Vagina (tissue), 2 donors: ENCODE measurements at regions not wholly inside any gene's neighbourhood (a gene's known extent, or its start where the extent isn't known, plus 50 kb on each side); places are given as distances from the start of the nearest gene placed in this dataset.
A peak's percentile ranks its signal among the peaks of the same experiment; 100 is the strongest.

Source experiments
- DNase-seq, 2 donors: peaks; one replicate each; pipeline ENCODE4 v3.0.0-alpha.2; 2017; ENCODE audit errors: extremely low spot score in 2 of 2
- H3K27ac ChIP-seq: fragments of 200-600 bp; sonication (generic); one replicate; pipeline ENCODE4 v1.5.1; 2019
- H3K27me3 ChIP-seq: fragments of 200-600 bp; sonication (generic); one replicate; pipeline ENCODE4 v1.5.1; 2019
- H3K36me3 ChIP-seq, 2 donors: fragments of 200-600 bp; sonication (generic); one replicate each; pipeline ENCODE4 v1.5.1; 2017 to 2019
- H3K4me1 ChIP-seq: fragments of 200-600 bp; sonication (generic); one replicate; pipeline ENCODE4 v1.5.1; 2019
- H3K4me3 ChIP-seq, 2 donors: fragments of 200-600 bp; sonication (generic); 1 replicate in 1 of 2; 2 replicates in 1 of 2; pipeline ENCODE4 v1.5.1; 2016 to 2019
- H3K9me3 ChIP-seq: fragments of 200-600 bp; sonication (generic); one replicate; pipeline ENCODE4 v1.5.1; 2019
- POLR2A ChIP-seq, 2 donors: fragments of 450-650 bp; IDR thresholded peaks; one replicate each; pipeline ENCODE4 v1.6.1; 2017; ENCODE audit warnings: antibody characterized with exemption in 2 of 2, mild to moderate bottlenecking in 2 of 2, moderate library complexity in 2 of 2
- POLR2AphosphoS5 ChIP-seq, 2 donors: sonication (generic); formaldehyde crosslinking; IDR thresholded peaks; one replicate each; pipeline ENCODE4 v1.9.0; 2017; ENCODE audit warnings: antibody characterized with exemption in 2 of 2, mild to moderate bottlenecking in 2 of 2, low read depth in 1 of 2; ENCODE audit not compliant: insufficient read depth in 1 of 2
- intact Hi-C: fragments of 100-400 bp; cut with DNase I; formaldehyde crosslinking; loops from one replicate; pipeline ENCODE4 v1.15.1; 2023
- TF ChIP-seq, protein P1 (sequence below), 3 experiments: fragments of 450-650 bp in 2 of 3; fragments of 200-600 bp in 1 of 3; sonication (generic) in 1 of 3; IDR thresholded peaks; one replicate each; pipeline ENCODE4 v1.5.1; 2017 to 2019; ENCODE audit warnings: antibody characterized with exemption in 3 of 3, mild to moderate bottlenecking in 2 of 3, moderate library complexity in 2 of 3

- H3K4me1 ChIP-seq, result peaks cover 53% of the 10 kb centered on the region
- peak in 1 of 2 donors; percentile 34 for TF ChIP-seq POLR2AphosphoS5 (IDR thresholded peaks at IDR 0.05; ENCODE audit: insufficient read depth in 1 of 2, low read depth in 1 of 2)
- TF ChIP-seq, protein P1, sequence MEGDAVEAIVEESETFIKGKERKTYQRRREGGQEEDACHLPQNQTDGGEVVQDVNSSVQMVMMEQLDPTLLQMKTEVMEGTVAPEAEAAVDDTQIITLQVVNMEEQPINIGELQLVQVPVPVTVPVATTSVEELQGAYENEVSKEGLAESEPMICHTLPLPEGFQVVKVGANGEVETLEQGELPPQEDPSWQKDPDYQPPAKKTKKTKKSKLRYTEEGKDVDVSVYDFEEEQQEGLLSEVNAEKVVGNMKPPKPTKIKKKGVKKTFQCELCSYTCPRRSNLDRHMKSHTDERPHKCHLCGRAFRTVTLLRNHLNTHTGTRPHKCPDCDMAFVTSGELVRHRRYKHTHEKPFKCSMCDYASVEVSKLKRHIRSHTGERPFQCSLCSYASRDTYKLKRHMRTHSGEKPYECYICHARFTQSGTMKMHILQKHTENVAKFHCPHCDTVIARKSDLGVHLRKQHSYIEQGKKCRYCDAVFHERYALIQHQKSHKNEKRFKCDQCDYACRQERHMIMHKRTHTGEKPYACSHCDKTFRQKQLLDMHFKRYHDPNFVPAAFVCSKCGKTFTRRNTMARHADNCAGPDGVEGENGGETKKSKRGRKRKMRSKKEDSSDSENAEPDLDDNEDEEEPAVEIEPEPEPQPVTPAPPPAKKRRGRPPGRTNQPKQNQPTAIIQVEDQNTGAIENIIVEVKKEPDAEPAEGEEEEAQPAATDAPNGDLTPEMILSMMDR (IDR thresholded peaks at IDR 0.05), result no peak
- DNase-seq, result no peak
- no peaks in the 10 kb centered on the region for H3K9me3 ChIP-seq
- intact Hi-C loops, result no loop called here
- H3K36me3 ChIP-seq, result no peaks in the 10 kb centered on the region
- H3K27me3 ChIP-seq, result no peaks in the 10 kb centered on the region
- peak overlapping the region; percentile 33 for H3K27ac ChIP-seq
- no peak overlapping the region for H3K4me3 ChIP-seq
Measured at GRCh38 chr9:129408535-129409215, 212.2 kb downstream of the C9orf50 start.

GRCh38 chr9:129407905-129408452 is 212.9 kb downstream of the C9orf50 start:
- TF ChIP-seq POLR2AphosphoS5 (IDR thresholded peaks at IDR 0.05; ENCODE audit: insufficient read depth in 1 of 2, low read depth in 1 of 2), result no peak
- TF ChIP-seq POLR2A (IDR thresholded peaks at IDR 0.05), result no peak
- TF ChIP-seq, protein P1 (IDR thresholded peaks at IDR 0.05), result no peak
- intact Hi-C loops, result no loop called here

DNA sequence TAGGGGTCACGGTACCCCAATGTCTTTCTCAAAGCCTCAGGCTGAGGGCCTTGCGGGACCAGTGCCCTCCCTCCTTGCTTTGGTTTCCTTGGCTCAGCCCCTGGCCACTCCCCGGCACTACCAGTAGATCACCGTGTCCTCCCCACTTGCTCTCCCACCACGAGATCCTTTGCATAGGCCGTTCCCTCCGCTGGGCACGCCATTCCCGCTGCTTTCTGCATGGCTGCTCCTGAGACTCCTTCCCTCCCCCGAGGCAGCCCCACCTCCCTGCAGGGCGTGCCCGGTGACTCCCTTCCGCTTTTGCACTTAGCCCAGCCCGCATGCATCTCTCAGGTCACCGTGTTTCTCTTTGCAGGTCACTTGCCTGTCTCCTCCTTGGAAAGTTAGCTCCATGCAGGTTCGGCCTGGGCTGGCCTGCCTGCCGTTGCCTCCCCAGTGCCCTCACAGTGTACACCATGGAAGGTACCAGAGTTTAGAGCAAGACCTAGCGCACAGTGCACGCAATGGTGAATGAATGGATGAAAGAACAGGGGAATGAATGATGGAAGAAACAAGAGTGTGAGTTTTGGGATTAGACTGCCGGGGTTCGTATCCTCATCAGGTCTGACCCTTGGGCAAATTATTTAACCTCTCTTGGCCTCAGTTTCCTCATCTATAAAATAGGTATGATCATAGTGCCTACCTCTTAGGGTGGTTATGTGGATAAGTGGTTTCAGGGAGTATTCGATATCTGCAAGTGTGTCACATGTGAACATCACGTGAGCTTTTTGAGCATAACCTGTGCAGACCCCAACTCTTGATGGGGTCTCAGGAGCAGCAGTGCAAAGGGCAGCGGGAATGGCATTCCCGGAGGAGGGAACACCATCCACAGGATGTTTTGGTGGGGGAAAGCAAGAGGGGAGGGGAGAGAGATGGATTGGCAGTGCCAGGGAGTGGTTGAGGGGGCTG is 214.3 kb downstream of the C9orf50 start:
- peaks cover 59% of the 10 kb centered on the region for H3K4me1 ChIP-seq
- H3K36me3 ChIP-seq, result no peaks in the 10 kb centered on the region
- no peak overlapping the region for H3K4me3 ChIP-seq
- intact Hi-C loops, result no loop called here
- H3K27ac ChIP-seq, result peak overlapping the region; percentile 96
- DNase-seq, result no peak
- H3K27me3 ChIP-seq, result no peaks in the 10 kb centered on the region
- no peaks in the 10 kb centered on the region for H3K9me3 ChIP-seq
- TF ChIP-seq POLR2AphosphoS5 (IDR thresholded peaks at IDR 0.05; ENCODE audit: insufficient read depth in 1 of 2, low read depth in 1 of 2), result peak; percentile 27 to 36
- no peak for TF ChIP-seq POLR2A (IDR thresholded peaks at IDR 0.05)

More at GRCh38 chr9:129407905-129408452, 212.9 kb downstream of the C9orf50 start:
- Histone ChIP-seq H3K27me3 (no peaks in the 10 kb centered on the region), H3K4me1 (peaks cover 59% of the 10 kb centered on the region), H3K36me3 (no peaks in the 10 kb centered on the region), H3K4me3 (no peak overlapping the region), H3K9me3 (no peaks in the 10 kb centered on the region), H3K27ac (no peak overlapping the region)
- DNase-seq, result no peak

- Histone ChIP-seq H3K4me3 (no peak overlapping the region), H3K27ac (peak overlapping the region; percentile 96), H3K27me3 (no peaks in the 10 kb centered on the region), H3K9me3 (no peaks in the 10 kb centered on the region), H3K4me1 (peaks cover 64% of the 10 kb centered on the region), H3K36me3 (no peaks in the 10 kb centered on the region)
- intact Hi-C loops, result no loop called here
- DNase-seq, result no peak
- TF ChIP-seq POLR2A (IDR thresholded peaks at IDR 0.05) (no peak), POLR2AphosphoS5 (IDR thresholded peaks at IDR 0.05; ENCODE audit: insufficient read depth in 1 of 2, low read depth in 1 of 2) (no peak)
- TF ChIP-seq, protein P1 (IDR thresholded peaks at IDR 0.05), result no peak
Measured at GRCh38 chr9:129405827-129406213, 215.1 kb downstream of the C9orf50 start.

GRCh38 chr9:129405089-129405826 is 215.6 kb downstream of the C9orf50 start:
- no peak for TF ChIP-seq POLR2AphosphoS5 (IDR thresholded peaks at IDR 0.05; ENCODE audit: insufficient read depth in 1 of 2, low read depth in 1 of 2)
- no peak for TF ChIP-seq POLR2A (IDR thresholded peaks at IDR 0.05)
- TF ChIP-seq, protein P1 (IDR thresholded peaks at IDR 0.05), result no peak
- H3K4me3 ChIP-seq, result no peak overlapping the region
- H3K36me3 ChIP-seq, result no peaks in the 10 kb centered on the region
- peaks cover 64% of the 10 kb centered on the region for H3K4me1 ChIP-seq
- DNase-seq, result no peak
- H3K27ac ChIP-seq, result peak overlapping the region; percentile 96
- intact Hi-C loops, result no loop called here
- H3K9me3 ChIP-seq, result no peaks in the 10 kb centered on the region
- H3K27me3 ChIP-seq, result no peaks in the 10 kb centered on the region
